Activated T-cell treated with anti-CD3 and anti-CD28 coated beads, Interleukin-2, amount 50 U/mL, for 48 hours (primary cell): ENCODE measurements at regions not wholly inside any gene's neighbourhood (a gene's known extent, or its start where the extent isn't known, plus 50 kb on each side); places are given as distances from the start of the nearest gene placed in this dataset.
"Not testable (repeated sequence)": the region's sequence is repeated elsewhere in the genome, so short reads cannot be mapped to it uniquely, and the experiment has no call there.

Experiments
- DNase-seq, 2 experiments: peaks; one replicate each; pipeline ENCODE4 v3.0.0-alpha.2; 2020

- DNase-seq: no peak
These were observed 539.3 kb downstream of the RFPL4B start for GRCh38 chr6:112886415-112886814.

GRCh38 chr6:112887424-112887823 lies 540.3 kb downstream of the RFPL4B start:
- DNase-seq: not testable (repeated sequence)

GRCh38 chr6:112899541-112899940 lies 552.4 kb downstream of the RFPL4B start:
- DNase-seq: no peak

- DNase-seq: no peak
These were observed 556.2 kb downstream of the RFPL4B start for GRCh38 chr6:112903361-112903760.

- no peak for DNase-seq
These were observed 559.6 kb downstream of the RFPL4B start for GRCh38 chr6:112906726-112907125.

- DNase-seq: no peak
These were observed 562.7 kb downstream of the RFPL4B start for GRCh38 chr6:112909781-112910180.

- no peak for DNase-seq
These were observed 563.1 kb downstream of the RFPL4B start for GRCh38 chr6:112910256-112910655.

GRCh38 chr6:112911959-112912358 lies 564.8 kb downstream of the RFPL4B start:
- no peak for DNase-seq

GRCh38 chr6:112912416-112913101 lies 565.4 kb downstream of the RFPL4B start:
- no peak for DNase-seq

- not testable (repeated sequence) for DNase-seq
These were observed 572.6 kb downstream of the RFPL4B start for GRCh38 chr6:112919744-112920143.

- DNase-seq: no peak
These were observed 573.9 kb downstream of the RFPL4B start for GRCh38 chr6:112920994-112921393.

- no peak for DNase-seq
These were observed 576.9 kb downstream of the RFPL4B start for GRCh38 chr6:112923940-112924587.

GRCh38 chr6:112925702-112926101 lies 578.6 kb downstream of the RFPL4B start:
- DNase-seq: no peak

GRCh38 chr6:112927641-112928320 lies 580.7 kb downstream of the RFPL4B start:
- no peak for DNase-seq

GRCh38 chr6:112929641-112930040 lies 582.5 kb downstream of the RFPL4B start:
- no peak for DNase-seq

GRCh38 chr6:112931832-112932231 lies 584.7 kb downstream of the RFPL4B start:
- DNase-seq: no peak

- DNase-seq: no peak
These were observed 586.8 kb downstream of the RFPL4B start for GRCh38 chr6:112933947-112934346.

GRCh38 chr6:112934433-112935327 lies 587.5 kb downstream of the RFPL4B start:
- no peak for DNase-seq

- no peak for DNase-seq
These were observed 588.4 kb downstream of the RFPL4B start for GRCh38 chr6:112935402-112936078.

- DNase-seq: no peak
These were observed 588.9 kb downstream of the RFPL4B start for GRCh38 chr6:112936079-112936472.

- DNase-seq: no peak
These were observed 589.4 kb downstream of the RFPL4B start for GRCh38 chr6:112936504-112936903.

GRCh38 chr6:112937690-112938089 lies 590.6 kb downstream of the RFPL4B start:
- not testable (repeated sequence) for DNase-seq
